Spleen (tissue), 11 donors: ENCODE measurements at regions not wholly inside any gene's neighbourhood (a gene's known extent, or its start where the extent isn't known, plus 50 kb on each side); places are given as distances from the start of the nearest gene placed in this dataset.
"Not testable (repeated sequence)": the region's sequence is repeated elsewhere in the genome, so short reads cannot be mapped to it uniquely, and the experiment has no call there.

Experiments
- DNase-seq: peaks from one replicate; pipeline ENCODE4 v3.0.0-alpha.2; 2020
- H3K27ac ChIP-seq, 8 donors: fragments of 200-600 bp; sonication (generic) in 7 of 8; 1 replicate in 4 of 8; 2 replicates in 4 of 8; pipeline versions ENCODE4 v1.5.0 to v1.8.0; 2016 to 2021; ENCODE audit warnings: inconsistent platforms in 4 of 8, mild to moderate bottlenecking in 4 of 8, moderate library complexity in 1 of 8
- H3K27me3 ChIP-seq, 7 donors: fragments of 200-600 bp; sonication (generic) in 6 of 7; replicated peaks in 1 of 7; 1 replicate in 4 of 7; 2 replicates in 3 of 7; pipeline versions ENCODE4 v1.5.0 to v1.8.0; 2016 to 2021; ENCODE audit warnings: inconsistent platforms in 3 of 7, mild to moderate bottlenecking in 1 of 7
- H3K36me3 ChIP-seq, 6 donors: fragments of 200-600 bp; sonication (generic) in 5 of 6; 1 replicate in 4 of 6; 2 replicates in 2 of 6; pipeline versions ENCODE4 v1.5.0 to v1.8.0; 2016 to 2021; ENCODE audit warnings: inconsistent platforms in 2 of 6
- H3K4me1 ChIP-seq, 6 donors: fragments of 200-600 bp; sonication (generic) in 5 of 6; 1 replicate in 3 of 6; 2 replicates in 3 of 6; pipeline versions ENCODE4 v1.5.0 to v1.8.0; 2016 to 2021; ENCODE audit warnings: inconsistent platforms in 3 of 6
- H3K4me3 ChIP-seq, 8 donors: fragments of 200-600 bp; sonication (generic) in 7 of 8; 1 replicate in 4 of 8; 2 replicates in 4 of 8; pipeline versions ENCODE4 v1.5.0 to v1.8.0; 2016 to 2021; ENCODE audit warnings: inconsistent platforms in 4 of 8, mild to moderate bottlenecking in 4 of 8, moderate library complexity in 2 of 8
- H3K9me3 ChIP-seq, 8 donors: fragments of 200-600 bp; sonication (generic) in 7 of 8; 1 replicate in 4 of 8; 2 replicates in 4 of 8; pipeline versions ENCODE4 v1.5.0 to v1.8.0; 2016 to 2021; ENCODE audit warnings: inconsistent platforms in 4 of 8
- CTCF ChIP-seq, 11 experiments: fragments of 200-600 bp in 7 of 11; fragments of 450-650 bp in 4 of 11; sonication (generic) in 4 of 11; IDR thresholded peaks in 8 of 11; conservative IDR thresholded peaks in 3 of 11; 1 replicate in 7 of 11; 2 replicates in 4 of 11; pipeline versions ENCODE4 v1.4.0 to v1.8.0; 2016 to 2021; ENCODE audit warnings: antibody characterized with exemption in 11 of 11, inconsistent platforms in 4 of 11, mild to moderate bottlenecking in 1 of 11
- POLR2A ChIP-seq, 3 donors: fragments of 450-650 bp; IDR thresholded peaks; one replicate each; pipeline ENCODE4 v1.5.1; 2017; ENCODE audit warnings: antibody characterized with exemption in 3 of 3, mild to moderate bottlenecking in 1 of 3
- POLR2AphosphoS5 ChIP-seq, 3 donors: sonication (generic); formaldehyde crosslinking; IDR thresholded peaks; one replicate each; pipeline ENCODE4 v1.5.1; 2017; ENCODE audit warnings: antibody characterized with exemption in 3 of 3
- WGBS, 5 donors: extraction: QIAGEN DNeasy Blood & Tissue Kit in 3 of 5; methylation state at CpG; one replicate each; pipeline versions ENCODE4 v1.1.5 to v1.1.7; 2013 to 2018; 5-methylcytosine and 5-hydroxymethylcytosine counted together
- intact Hi-C: fragments of 100-400 bp; cut with DNase I; formaldehyde crosslinking; loops from one replicate; pipeline ENCODE4 v1.15.0; 2023; ENCODE audit warnings: low total_unique reads
- donor health status: healthy with polysubstance abuse.
- donor health status: DM: no; HTN: no; CAD: no; lungs with moderate emphysema.
- donor health status: DM: no; HTN: no; CAD: no.
- donor health status: Bipolar disorder and iron deficiency.
- donor health status: healthy.
- donor health status: DM: no; HTN: no; CAD: no.
- donor health status: DM: yes; HTN: yes; CAD: no.

- no peaks in the 10 kb centered on the region for H3K27me3 ChIP-seq
- WGBS, 5 donors = 70 to 89% (median 87%) methylated on average over 1 of the region's 1 CpG
- H3K36me3 ChIP-seq = no peaks in the 10 kb centered on the region
- peaks cover 0 to 11% (median 5%) of the 10 kb centered on the region in 6 donors for H3K4me1 ChIP-seq
- H3K27ac ChIP-seq = no peak overlapping the region
- TF ChIP-seq POLR2AphosphoS5 (IDR thresholded peaks at IDR 0.05) (no peak), POLR2A (IDR thresholded peaks at IDR 0.05) (no peak)
- no peak for DNase-seq
- no peak overlapping the region for H3K4me3 ChIP-seq
- intact Hi-C loops = no loop called here
- no peaks in the 10 kb centered on the region for H3K9me3 ChIP-seq
These were observed 275.2 kb downstream of the QDPR start for GRCh38 chr4:17236686-17237085.

- Histone ChIP-seq H3K4me1 (peaks cover 0 to 11% (median 5%) of the 10 kb centered on the region in 6 donors), H3K4me3 (no peak overlapping the region), H3K9me3 (no peaks in the 10 kb centered on the region), H3K36me3 (no peaks in the 10 kb centered on the region), H3K27ac (no peak overlapping the region), H3K27me3 (no peaks in the 10 kb centered on the region)
- no peak for TF ChIP-seq POLR2A (IDR thresholded peaks at IDR 0.05)
- TF ChIP-seq POLR2AphosphoS5 (IDR thresholded peaks at IDR 0.05) = no peak
- no peak for TF ChIP-seq CTCF (IDR thresholded peaks at IDR 0.05 in 8 of 11, conservative IDR thresholded peaks at IDR 0.05 in 3 of 11)
- WGBS, 5 donors = 91 to 98% (median 95%) methylated on average over 1 of the region's 1 CpG
- no peak for DNase-seq
- intact Hi-C loops = no loop called here
These were observed 277.2 kb downstream of the QDPR start for GRCh38 chr4:17234678-17235077.

- H3K4me3 ChIP-seq = no peak overlapping the region
These were observed 279.2 kb downstream of the QDPR start for GRCh38 chr4:17232566-17233253.

GRCh38 chr4:17231880-17232475 lies 279.9 kb downstream of the QDPR start:
- peak overlapping the region in 2 of 8 donors; percentile 11 to 12 for H3K27ac ChIP-seq
- H3K36me3 ChIP-seq, DNase-seq, H3K4me3 ChIP-seq, H3K9me3 ChIP-seq, H3K27me3 ChIP-seq, intact Hi-C loops: not testable (repeated sequence)
- 73 to 85% (median 76%) methylated on average over 9 of the region's 9 CpGs for WGBS, 5 donors
- H3K4me1 ChIP-seq = peaks cover 0 to 11% (median 5%) of the 10 kb centered on the region in 6 donors

More at GRCh38 chr4:17232566-17233253, 279.2 kb downstream of the QDPR start:
- no peak for DNase-seq
- no peaks in the 10 kb centered on the region for H3K9me3 ChIP-seq
- peak overlapping the region in 3 of 8 donors; percentile 7 to 12 (median 11) for H3K27ac ChIP-seq
- TF ChIP-seq POLR2AphosphoS5 (IDR thresholded peaks at IDR 0.05) (no peak), CTCF (IDR thresholded peaks at IDR 0.05 in 8 of 11, conservative IDR thresholded peaks at IDR 0.05 in 3 of 11) (no peak)
- H3K36me3 ChIP-seq = no peaks in the 10 kb centered on the region
- 59 to 70% (median 66%) methylated on average over 3 of the region's 3 CpGs for WGBS, 5 donors
- H3K27me3 ChIP-seq = no peaks in the 10 kb centered on the region
- peaks cover 0 to 11% (median 5%) of the 10 kb centered on the region in 6 donors for H3K4me1 ChIP-seq
- intact Hi-C loops = no loop called here

- no peak for DNase-seq
- H3K4me3 ChIP-seq = no peak overlapping the region
- peaks cover 0 to 4% (median 0%) of the 10 kb centered on the region in 8 donors for H3K9me3 ChIP-seq
- intact Hi-C loops = no loop called here
- no peaks in the 10 kb centered on the region for H3K36me3 ChIP-seq
- H3K27ac ChIP-seq = no peak overlapping the region
- no peak for TF ChIP-seq POLR2A (IDR thresholded peaks at IDR 0.05)
- TF ChIP-seq POLR2AphosphoS5 (IDR thresholded peaks at IDR 0.05) = no peak
- TF ChIP-seq CTCF (IDR thresholded peaks at IDR 0.05 in 8 of 11, conservative IDR thresholded peaks at IDR 0.05 in 3 of 11) = no peak
- 51 to 88% (median 74%) methylated on average over 1 of the region's 1 CpG for WGBS, 5 donors
- no peaks in the 10 kb centered on the region for H3K27me3 ChIP-seq
- peaks cover 0 to 11% (median 5%) of the 10 kb centered on the region in 6 donors for H3K4me1 ChIP-seq
These were observed 281.2 kb downstream of the QDPR start for GRCh38 chr4:17230727-17231126.
